Neural cell (in vitro differentiated cells): ENCODE measurements at regions not wholly inside any gene's neighbourhood (a gene's known extent, or its start where the extent isn't known, plus 50 kb on each side); places are given as distances from the start of the nearest gene placed in this dataset.

Source experiments
- H2AFZ ChIP-seq: fragments of 200-600, 300-800 bp; sonication (generic), shearing (Covaris generic); 2 replicates; pipeline ENCODE4 v1.6.0; 2014; ENCODE audit warnings: low read depth, mild to moderate bottlenecking, antibody characterized with exemption, low read length, moderate library complexity
- H3F3A ChIP-seq: fragments of 200-600 bp; shearing (Covaris generic); 2 replicates; pipeline ENCODE4 v1.6.1; 2016; ENCODE audit warnings: mild to moderate bottlenecking, moderate library complexity, mixed read lengths, antibody characterized with exemption, low read length; ENCODE audit not compliant: insufficient read depth, poor library complexity, severe bottlenecking
- H3K27ac ChIP-seq: fragments of 200-600, 300-800 bp; sonication (generic), shearing (Covaris generic); 2 replicates; pipeline ENCODE4 v1.5.1; 2014; ENCODE audit warnings: mild to moderate bottlenecking, low read length, moderate library complexity
- H3K27me3 ChIP-seq: fragments of 300-800, 200-600 bp; sonication (generic), shearing (Covaris generic); 2 replicates; pipeline ENCODE4 v1.6.0; 2014; ENCODE audit warnings: mild to moderate bottlenecking, low read depth, low read length, moderate library complexity; ENCODE audit not compliant: insufficient read depth
- H3K36me3 ChIP-seq: fragments of 300-800, 200-600 bp; sonication (generic), shearing (Covaris generic); 2 replicates; pipeline ENCODE4 v1.5.1; 2014; ENCODE audit warnings: mild to moderate bottlenecking, antibody characterized with exemption, low read length, moderate library complexity; ENCODE audit not compliant: insufficient read depth
- H3K4me2 ChIP-seq: fragments of 300-800, 200-600 bp; sonication (generic), shearing (Covaris generic); 2 replicates; pipeline ENCODE4 v1.6.0; 2014; ENCODE audit warnings: mild to moderate bottlenecking, low read length
- H3K4me3 ChIP-seq: fragments of 300-800, 200-600 bp; sonication (generic), shearing (Covaris generic); 2 replicates; pipeline ENCODE4 v1.5.1; 2014; ENCODE audit warnings: mild to moderate bottlenecking, low read length, moderate library complexity
- H3K79me2 ChIP-seq: fragments of 200-600 bp; shearing (Covaris generic); replicated peaks from 2 replicates; pipeline ENCODE4 v1.6.0; 2014; ENCODE audit warnings: mild to moderate bottlenecking, low read length, moderate library complexity; ENCODE audit not compliant: insufficient read depth
- H3K9ac ChIP-seq: fragments of 300-800, 200-600 bp; sonication (generic), shearing (Covaris generic); 2 replicates; pipeline ENCODE4 v1.6.1; 2016; ENCODE audit warnings: mild to moderate bottlenecking, low read length, mixed read lengths
- H3K9me2 ChIP-seq: fragments of 200-600 bp; shearing (Covaris generic); 2 replicates; pipeline ENCODE4 v1.6.1; 2016; ENCODE audit warnings: mild to moderate bottlenecking, low read length, mixed read lengths; ENCODE audit not compliant: insufficient read depth
- H3K9me3 ChIP-seq: fragments of 200-600, 300-800 bp; sonication (generic), shearing (Covaris generic); 2 replicates; pipeline ENCODE4 v1.6.1; 2016; ENCODE audit warnings: mild to moderate bottlenecking, mixed run types, low read length, moderate library complexity, mixed read lengths
- H4K20me1 ChIP-seq: fragments of 200-600 bp; shearing (Covaris generic); 2 replicates; pipeline ENCODE4 v1.6.1; 2016; ENCODE audit warnings: mild to moderate bottlenecking, mixed run types; ENCODE audit not compliant: insufficient read depth
- CTCF ChIP-seq: fragments of 450-650 bp; IDR thresholded peaks from 2 replicates; pipeline ENCODE4 v1.5.1; 2014; ENCODE audit warnings: antibody characterized with exemption, mild to moderate bottlenecking, moderate library complexity; ENCODE audit not compliant: poor library complexity, severe bottlenecking
- EP300 ChIP-seq: fragments of 450-650 bp; conservative IDR thresholded peaks from 2 replicates; pipeline ENCODE4 v1.6.1; 2014; ENCODE audit warnings: antibody characterized with exemption, mild to moderate bottlenecking, moderate library complexity; ENCODE audit not compliant: poor library complexity, severe bottlenecking
- EZH2 ChIP-seq: fragments of 200-600, 300-800 bp; shearing (Covaris generic), sonication (generic); IDR thresholded peaks from 2 replicates; pipeline ENCODE4 v1.6.1; 2014; ENCODE audit warnings: antibody characterized with exemption, low read length, borderline replicate concordance, mild to moderate bottlenecking; ENCODE audit not compliant: insufficient read depth, poor library complexity, severe bottlenecking
- MXI1 ChIP-seq: fragments of 450-650 bp; conservative IDR thresholded peaks from 2 replicates; pipeline ENCODE4 v1.6.1; 2014; ENCODE audit warnings: antibody characterized with exemption, mild to moderate bottlenecking; ENCODE audit not compliant: poor library complexity, severe bottlenecking
- POLR2AphosphoS5 ChIP-seq: IDR thresholded peaks from 2 replicates; pipeline ENCODE4 v1.6.1; 2012
- RAD21 ChIP-seq: fragments of 450-650 bp; conservative IDR thresholded peaks from 2 replicates; pipeline ENCODE4 v1.6.1; 2014; ENCODE audit warnings: antibody characterized with exemption, mild to moderate bottlenecking, moderate library complexity
- REST ChIP-seq: IDR thresholded peaks from 2 replicates; pipeline ENCODE4 v1.6.1; 2012; ENCODE audit warnings: borderline replicate concordance
- SMC3 ChIP-seq: fragments of 450-650 bp; conservative IDR thresholded peaks from 2 replicates; pipeline ENCODE4 v1.6.1; 2014; ENCODE audit warnings: antibody characterized with exemption, mild to moderate bottlenecking, moderate library complexity; ENCODE audit not compliant: poor library complexity
- TAF1 ChIP-seq: IDR thresholded peaks from 2 replicates; pipeline ENCODE4 v1.6.1; 2012; ENCODE audit warnings: low read depth

GRCh38 chr3:13213911-13214846, 140.9 kb upstream of the IQSEC1 start:
- Histone ChIP-seq H3K27me3 (no peaks in the 10 kb centered on the region), H3F3A (no peaks in the 10 kb centered on the region), H4K20me1 (no peaks in the 10 kb centered on the region), H3K4me3 (no peak overlapping the region), H3K36me3 (no peaks in the 10 kb centered on the region), H3K4me2 (no peak overlapping the region), H3K9ac (no peak overlapping the region), H3K79me2 (no peaks in the 10 kb centered on the region), H3K9me2 (no peaks in the 10 kb centered on the region), H3K9me3 (no peaks in the 10 kb centered on the region), H2AFZ (no peak overlapping the region), H3K27ac (no peak overlapping the region)
- no peak for TF ChIP-seq RAD21
- no peak for TF ChIP-seq TAF1
- no peak for TF ChIP-seq POLR2AphosphoS5
- no peak for TF ChIP-seq MXI1
- no peak for TF ChIP-seq EZH2
- no peak for TF ChIP-seq REST
- no peak for TF ChIP-seq EP300
- TF ChIP-seq CTCF: no peak
- no peak for TF ChIP-seq SMC3

- H3K27me3 ChIP-seq: no peaks in the 10 kb centered on the region
Observed at GRCh38 chr3:13213490-13213889, 140.3 kb upstream of the IQSEC1 start.

More at GRCh38 chr3:13213490-13213889, 140.3 kb upstream of the IQSEC1 start:
- H3K9me2 ChIP-seq: no peaks in the 10 kb centered on the region
- H3K4me3 ChIP-seq: no peak overlapping the region
- TF ChIP-seq MXI1 (no peak), REST (no peak), TAF1 (no peak), RAD21 (no peak), EP300 (no peak), CTCF (no peak), SMC3 (no peak), EZH2 (no peak), POLR2AphosphoS5 (no peak)
- no peaks in the 10 kb centered on the region for H3F3A ChIP-seq
- no peaks in the 10 kb centered on the region for H4K20me1 ChIP-seq
- no peaks in the 10 kb centered on the region for H3K9me3 ChIP-seq
- no peak overlapping the region for H2AFZ ChIP-seq
- H3K36me3 ChIP-seq: no peaks in the 10 kb centered on the region
- no peak overlapping the region for H3K27ac ChIP-seq
- H3K4me2 ChIP-seq: no peak overlapping the region
- H3K79me2 ChIP-seq: no peaks in the 10 kb centered on the region
- no peak overlapping the region for H3K9ac ChIP-seq
